GM19463 (cell line): ENCODE measurements at regions not wholly inside any gene's neighbourhood (a gene's known extent, or its start where the extent isn't known, plus 50 kb on each side); places are given as distances from the start of the nearest gene placed in this dataset.
"Not testable (repeated sequence)": the region's sequence is repeated elsewhere in the genome, so short reads cannot be mapped to it uniquely, and the experiment has no call there.

Experiments used
- ATAC-seq: cut with Tn5 transposase; IDR thresholded peaks from one replicate; pipeline ENCODE4 v1.9.1; 2021; ENCODE audit warnings: mild to moderate bottlenecking, moderate library complexity; ENCODE audit not compliant: unreplicated experiment

DNA sequence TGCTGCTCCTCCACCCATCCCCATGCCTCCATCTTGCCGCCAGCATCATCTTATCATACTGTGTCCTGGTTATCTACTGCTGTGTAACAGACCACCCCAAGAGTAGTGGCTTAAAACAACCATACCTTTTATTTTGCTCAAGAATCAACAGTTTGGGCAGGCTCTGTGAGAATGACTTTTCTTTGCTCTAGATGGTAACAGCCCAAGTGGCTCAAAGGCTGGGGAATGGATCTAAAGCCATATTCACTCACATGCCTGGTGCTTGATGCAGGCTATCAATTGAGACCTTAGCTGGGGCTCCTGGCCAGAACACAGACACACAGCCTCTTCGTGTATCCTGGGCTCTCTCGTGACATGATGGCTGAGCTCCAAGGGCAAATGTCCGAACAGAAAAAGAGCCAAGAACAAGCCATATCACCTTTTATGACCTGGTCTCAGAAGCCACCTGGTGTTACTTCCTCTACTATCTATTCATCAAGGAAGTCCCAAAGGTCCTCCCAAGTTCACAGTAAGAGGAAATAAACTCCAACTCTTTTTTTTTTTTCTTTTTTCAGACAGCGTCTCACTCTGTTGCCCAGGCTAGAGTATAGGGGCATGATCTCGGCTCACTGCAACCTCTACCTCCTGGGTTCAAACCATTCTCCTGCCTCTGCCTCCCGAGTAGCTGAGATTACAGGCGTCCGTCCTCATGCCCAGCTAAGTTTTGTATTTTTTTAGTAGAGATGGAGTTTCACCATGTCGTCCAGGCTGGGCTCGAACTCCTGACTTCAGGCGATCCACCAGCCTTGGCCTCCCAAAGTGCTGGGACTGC lies 159.3 kb upstream of the JARID2 start:
- no peak for ATAC-seq

DNA sequence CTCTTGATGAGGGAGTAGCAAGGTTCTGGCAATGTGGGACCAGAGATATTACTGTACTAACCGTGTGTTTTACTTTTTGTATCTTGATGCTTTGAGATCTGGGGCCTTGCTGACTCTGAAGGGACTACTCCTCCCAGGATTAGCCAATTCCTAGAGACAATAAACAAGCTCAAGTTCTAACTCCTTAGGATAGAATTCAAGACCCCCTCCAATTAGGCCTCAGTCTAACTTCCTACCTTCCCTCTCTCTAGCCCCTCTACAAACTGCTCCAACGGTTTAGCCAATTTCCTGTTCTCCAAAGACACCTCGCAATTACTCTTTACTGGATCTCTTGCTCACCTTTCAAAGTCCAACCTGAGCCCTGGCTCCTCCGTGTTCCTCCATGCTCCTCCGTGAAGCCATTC lies 158.7 kb upstream of the JARID2 start:
- no peak for ATAC-seq

DNA sequence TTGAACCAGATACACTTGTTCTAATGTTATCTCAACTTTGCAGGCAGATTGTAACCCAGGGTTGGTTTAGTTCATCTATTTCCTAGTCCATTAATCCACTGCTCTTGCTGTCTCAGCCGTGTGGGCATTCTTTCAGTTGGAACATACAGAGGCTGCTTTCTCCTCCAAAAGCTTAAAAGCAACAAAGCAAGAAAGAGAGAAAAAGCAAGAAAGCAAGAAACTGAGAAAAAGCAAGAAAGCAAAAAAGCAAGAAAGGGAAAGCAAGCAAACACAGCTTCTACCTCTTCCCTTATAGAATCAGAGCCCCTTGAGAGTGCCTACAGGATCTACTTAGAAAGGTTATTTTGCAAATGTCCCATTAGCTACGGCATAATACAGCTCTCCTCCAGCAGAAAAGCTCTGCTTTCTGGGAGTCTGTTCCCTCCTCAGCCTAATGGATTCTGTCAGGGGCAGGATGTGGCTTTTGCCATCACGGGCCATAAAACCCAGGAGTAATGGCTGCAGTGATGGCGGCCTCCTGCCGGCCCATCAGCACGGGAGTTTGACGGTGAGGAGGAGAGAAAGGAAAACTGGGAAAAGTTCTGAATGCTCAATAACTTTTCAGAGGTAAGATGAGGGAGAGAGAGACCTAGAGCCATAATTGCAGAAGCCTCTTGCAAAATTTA lies 156.8 kb upstream of the JARID2 start:
- ATAC-seq, result no peak

DNA sequence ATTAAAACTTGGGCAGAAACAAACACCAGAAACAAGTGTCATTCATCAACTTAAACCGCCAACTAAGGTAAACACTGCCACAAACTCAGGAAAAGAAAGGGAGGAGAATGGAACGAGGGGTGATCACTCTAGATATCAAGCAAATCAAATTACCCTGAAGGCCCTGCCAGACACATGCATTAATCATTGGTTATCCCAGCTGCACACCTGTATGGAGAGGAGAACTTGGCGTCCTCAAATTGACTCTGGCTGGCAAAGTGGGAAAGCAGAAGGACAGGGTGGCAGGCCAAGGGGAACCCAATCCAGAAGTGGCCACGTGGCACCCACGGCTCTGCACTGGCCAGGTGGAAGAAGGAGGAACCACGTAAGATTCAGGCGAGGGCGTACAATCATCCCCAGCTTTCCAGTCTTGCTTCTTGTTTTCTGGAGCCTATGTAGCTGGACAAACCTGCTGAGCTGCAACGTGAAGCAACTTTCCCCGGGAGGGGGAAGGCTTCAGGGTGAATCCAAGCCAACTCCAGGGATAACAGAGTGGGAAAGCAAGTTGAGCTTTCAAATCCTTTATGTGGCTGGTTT lies 156.2 kb upstream of the JARID2 start:
- ATAC-seq, result no peak

DNA sequence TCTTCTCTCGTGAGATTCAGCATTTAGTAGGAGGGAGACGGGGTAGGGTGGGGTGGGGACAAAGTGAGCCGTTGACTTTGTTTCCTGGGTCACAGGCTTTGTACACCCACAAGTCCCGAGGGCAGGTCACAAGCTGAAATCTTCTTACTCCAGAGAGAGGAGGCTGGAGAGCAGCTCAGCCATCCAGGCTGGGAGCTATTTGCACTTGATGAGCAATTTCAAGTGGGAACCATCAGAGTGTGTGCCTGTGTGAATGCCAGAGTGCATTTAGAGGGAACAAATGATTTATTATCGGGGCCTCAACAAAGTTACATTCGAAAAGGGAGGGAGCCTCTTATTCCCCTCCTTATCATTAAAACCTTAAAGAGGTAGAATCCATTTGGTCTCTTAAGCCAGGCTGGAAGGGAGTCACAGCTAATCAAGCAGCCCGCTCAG lies 155.7 kb upstream of the JARID2 start:
- no peak for ATAC-seq

DNA sequence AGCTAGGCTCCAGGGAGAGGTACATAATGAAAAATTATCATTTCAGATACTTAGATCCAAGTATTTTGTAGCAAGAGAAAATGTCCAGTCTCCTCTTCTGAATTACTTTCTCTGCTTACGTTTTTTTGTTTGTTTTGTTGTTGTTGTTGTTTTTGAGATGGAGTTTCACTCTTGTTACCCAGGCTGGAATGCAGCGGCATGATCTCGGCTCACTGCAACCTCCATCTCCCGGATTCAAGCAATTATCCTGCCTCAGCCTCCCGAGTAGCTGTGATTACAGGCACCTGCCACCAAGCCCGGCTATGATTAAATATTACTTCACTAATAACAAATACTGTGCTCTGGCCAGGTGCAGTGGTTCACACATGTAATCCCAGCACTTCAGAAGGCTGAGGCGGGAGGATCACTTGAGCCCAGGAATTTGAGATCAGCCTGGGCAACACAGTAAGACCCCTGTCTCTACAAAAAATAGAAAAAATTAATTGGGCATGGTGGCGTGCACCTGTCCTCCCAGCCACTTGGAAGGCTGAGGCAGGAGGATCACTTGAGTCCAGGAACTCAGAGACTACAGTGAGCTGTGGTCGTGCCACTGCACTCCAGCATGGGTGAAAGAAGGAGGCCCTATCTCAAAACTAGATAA lies 155.0 kb upstream of the JARID2 start:
- no peak for ATAC-seq

DNA sequence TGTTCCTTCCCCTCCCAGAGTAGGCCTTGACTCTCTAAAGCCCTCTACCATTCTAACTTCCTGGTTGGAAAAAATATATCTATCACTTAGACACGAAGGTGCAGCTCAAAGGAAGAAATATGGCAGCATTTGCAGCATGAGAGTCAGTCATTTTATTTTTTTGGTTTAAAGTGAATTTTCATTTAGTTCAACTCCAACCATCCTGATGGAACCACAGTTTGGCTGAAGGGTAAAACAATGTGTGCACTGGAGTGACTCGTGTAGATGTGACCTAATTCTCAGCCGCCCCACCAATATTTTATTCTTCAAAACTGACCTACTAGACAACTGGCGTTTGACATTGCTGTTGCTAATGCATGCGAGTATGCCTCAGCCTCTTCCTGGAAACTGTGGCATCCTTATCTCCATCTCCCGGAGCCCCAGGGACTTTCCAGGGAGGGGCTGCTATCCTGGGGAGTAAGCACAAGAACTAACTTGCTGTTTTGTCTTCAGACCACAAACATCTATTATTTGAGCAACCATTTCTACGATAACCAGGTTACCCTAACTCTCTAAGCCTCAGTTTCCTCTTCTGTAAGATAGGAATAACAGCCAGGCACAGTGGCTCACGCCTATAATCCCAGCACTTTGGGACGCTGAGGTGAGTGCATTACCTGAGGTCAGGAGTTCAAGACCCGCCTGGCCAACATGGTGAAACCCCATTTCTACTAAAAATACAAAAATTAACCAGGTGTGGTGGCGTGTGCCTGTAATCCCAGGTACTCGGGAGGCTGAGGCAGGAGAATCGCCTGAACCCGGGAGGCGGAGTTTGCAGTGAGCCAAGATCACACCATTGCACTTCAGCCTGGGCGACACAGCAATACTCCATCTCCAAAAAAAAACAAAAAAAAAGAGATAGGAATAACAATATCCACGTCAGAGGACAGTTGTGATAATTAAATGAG lies 148.7 kb upstream of the JARID2 start:
- no peak for ATAC-seq

DNA sequence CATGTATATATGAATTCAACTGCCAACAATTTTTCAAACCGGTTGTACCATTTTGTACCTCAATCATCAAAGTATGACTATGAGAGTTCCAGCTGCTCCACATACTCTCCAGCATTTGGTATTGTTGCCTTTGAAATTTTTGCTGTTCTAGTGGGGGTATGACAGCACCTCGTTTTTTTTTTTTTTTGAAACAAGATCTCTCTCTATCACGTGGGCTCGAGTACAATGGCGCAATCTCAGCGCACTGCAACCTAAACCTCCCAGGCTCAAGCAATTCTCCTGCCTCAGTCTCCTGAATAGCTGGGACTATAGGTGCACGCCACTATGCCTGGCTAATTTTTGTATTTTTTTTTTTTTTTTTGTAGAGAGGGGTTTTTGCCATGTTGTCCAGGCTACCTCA lies 144.7 kb upstream of the JARID2 start:
- no peak for ATAC-seq

DNA sequence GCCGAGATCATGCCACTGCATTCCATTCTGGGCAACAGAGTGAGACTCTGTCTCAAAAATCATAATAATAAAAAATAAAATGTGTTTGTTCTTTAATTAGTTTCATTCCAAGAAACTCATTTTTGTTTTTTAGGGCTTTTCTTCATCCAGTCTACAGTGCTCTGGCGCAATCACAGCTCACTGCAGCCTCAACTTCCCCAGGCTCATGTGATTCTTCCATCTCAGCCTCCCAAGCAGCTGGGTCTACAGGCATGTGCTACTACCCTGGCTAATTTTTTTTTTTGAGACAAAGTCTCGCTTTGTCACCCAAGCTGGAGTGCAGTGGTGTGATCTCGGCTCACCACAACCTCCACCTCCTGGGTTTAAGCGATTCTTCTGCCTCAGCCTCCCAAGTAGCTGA lies 143.6 kb upstream of the JARID2 start:
- no peak for ATAC-seq

DNA sequence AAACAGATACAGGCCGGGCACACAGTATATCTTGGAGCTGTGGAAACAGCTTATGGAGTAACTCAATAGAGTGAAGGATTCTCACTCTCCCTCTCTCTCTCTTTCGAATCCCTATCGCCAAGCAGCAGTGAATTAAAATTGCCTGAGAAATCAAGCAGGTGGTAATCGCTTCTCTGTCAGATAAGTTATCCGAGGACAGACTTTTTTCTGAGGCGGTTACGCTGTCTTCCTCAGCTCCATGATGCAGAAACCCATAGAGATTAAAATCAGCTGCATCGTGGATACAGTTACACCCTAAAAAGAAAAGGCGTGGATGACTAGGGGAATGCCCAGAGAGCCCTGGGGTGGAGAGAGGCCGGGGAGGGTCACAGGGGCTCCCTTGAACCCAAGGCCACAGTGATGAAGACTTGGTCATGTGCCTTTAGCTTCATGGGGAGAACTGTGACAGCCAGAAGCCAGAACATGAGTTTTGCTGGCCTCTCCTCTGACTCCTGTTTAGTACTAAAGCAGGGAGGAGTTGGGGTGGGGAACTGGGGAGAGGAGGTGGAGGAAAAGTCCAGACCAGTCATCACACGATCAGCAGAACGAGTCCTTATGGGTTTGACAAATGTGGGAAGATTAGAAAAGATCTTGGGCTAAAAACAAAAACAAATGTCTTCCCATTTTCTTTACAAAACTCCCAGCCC lies 138.8 kb upstream of the JARID2 start:
- no peak for ATAC-seq

DNA sequence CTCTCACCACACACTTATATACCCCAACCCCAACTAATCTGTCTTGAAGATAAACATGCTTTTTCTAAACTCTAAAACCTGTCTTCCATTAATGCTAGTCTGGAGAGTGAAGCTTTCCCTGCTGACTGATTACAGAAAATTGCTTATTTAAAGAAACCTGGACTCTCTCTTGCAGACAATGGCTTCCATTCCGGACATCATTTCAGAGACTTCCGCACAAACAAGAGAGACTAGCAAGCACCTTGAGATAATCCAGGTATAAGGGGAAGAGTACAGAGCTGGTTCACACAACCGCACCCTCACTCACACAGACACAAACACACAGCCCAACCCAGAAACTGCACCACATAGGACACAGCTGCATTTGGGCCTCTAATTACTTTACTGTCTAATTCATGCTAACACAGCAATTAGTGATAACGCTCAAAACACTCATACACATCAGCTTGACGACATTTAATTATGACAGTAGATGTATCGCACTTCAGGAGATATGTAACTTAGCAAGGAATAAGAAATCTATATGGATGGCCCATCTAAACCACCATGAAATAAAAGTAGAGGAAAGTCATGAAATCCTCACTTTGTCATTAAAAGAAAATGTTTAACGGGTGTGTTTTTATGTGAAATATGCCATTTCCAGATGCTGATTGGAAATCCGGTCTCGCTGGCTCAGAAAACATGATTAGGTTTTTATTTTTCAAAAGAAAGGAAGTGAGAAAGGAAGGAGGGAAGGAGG lies 138.1 kb upstream of the JARID2 start:
- no peak for ATAC-seq

DNA sequence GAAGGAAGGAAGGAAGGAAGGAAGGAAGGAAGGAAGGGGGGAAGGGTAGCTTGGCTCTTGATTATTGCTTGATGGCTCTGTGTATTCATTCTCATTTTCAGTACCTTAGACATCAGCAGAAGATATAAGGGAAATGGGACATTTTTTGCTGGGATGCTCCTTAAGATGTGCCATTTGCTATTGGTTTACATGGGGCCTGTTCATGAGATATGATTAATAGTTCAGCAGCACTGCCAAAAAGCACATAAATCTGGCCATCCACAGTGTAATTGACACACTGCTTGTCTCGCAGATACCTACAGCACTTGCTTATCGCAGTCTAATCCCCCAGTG lies 137.5 kb upstream of the JARID2 start:
- no peak for ATAC-seq

DNA sequence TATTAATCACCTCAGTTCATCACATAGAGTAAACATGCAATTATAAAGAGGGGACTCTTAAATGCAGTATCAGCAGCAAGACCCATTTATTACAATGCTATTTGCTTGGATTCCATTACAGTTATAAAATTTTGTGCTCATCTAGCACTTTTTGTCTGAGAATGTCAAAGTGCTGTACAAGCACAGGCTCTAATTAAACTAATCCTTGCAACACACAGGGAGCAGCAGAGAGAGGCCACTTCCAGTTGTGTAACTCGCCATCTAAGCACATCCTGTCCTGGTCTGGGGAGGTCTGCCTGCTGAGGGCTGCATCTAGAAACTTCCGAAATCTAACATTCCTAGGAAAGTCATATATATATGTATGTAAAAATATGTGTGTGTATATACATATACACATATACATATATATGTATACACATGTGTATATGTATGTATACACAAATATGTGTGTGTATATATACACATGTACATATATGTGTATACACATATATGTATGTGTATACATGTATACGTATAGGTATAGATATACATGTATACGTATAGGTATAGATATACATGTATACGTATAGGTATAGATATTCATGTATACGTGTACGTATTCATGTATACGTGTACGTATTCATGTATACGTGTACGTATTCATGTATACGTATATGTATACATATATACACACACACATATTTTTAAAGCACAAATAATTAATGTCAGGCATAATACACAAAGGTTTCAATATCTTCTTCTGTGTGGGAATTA lies 136.4 kb upstream of the JARID2 start:
- no peak for ATAC-seq

DNA sequence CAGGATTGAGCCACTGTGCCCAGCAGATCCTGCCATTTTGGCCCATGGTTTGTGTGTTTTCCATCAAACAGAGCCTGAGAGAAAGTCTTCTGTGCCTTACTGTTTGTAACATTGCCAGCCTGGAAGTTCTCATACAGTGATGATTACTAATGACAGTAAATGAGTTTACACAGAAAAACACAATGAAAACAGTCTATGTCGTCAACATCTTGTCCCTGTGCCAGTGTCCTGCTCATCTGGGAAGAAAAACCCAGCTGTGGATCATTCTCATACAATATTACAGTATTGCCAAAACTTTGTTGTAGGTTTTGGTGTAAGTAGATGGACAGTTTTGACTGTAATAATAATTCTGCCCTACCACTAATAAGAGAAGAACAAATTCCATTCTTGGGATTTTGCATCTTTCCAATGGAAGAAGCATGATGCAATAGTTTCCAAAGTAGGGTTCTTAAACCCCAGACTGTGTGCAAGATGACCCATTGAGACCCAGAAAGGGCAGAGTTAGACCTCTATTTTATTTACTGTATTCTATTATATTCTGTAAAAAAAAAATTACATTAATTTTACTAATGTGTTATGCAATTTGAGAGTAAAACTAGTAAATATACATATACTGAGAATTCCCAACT lies 135.0 kb upstream of the JARID2 start:
- ATAC-seq, result no peak

DNA sequence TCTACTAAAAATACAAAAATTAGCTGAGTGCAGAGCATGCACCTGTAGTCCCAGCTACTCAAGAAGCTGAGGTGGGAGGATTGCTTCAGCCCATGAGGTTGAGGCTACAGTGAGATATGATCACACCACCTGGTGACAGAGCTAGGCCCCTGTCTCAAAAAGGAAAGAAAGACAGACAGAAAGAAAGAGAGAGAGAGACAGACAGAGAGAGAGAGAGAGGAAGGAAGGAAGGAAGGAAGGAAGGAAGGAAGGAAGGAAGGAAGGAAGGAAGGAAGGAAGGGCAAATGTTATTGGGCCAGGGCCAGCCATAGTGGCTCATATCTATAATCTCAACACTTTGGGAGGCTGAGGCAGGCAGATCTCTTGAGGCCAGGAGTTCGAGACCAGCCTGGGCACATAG lies 134.3 kb upstream of the JARID2 start:
- not testable (repeated sequence) for ATAC-seq

DNA sequence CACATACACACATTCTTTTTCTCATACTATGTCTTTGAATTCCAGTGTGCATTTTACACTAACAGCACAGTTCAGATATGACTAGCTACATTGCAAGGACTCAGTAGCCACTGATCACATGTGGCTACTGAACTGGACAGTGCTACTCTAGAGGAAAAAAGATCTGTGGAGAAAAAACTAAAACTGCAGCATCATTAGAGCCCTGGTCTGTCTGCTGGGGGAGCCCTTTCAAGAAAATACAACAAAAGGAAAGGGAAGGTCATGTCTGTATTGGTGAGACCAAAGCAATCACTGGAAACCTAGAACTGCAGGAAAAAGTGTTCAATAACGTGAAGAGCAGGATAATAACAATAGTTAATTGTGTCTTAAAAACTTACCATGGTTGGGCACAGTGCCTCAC lies 132.3 kb upstream of the JARID2 start:
- ATAC-seq, result no peak

DNA sequence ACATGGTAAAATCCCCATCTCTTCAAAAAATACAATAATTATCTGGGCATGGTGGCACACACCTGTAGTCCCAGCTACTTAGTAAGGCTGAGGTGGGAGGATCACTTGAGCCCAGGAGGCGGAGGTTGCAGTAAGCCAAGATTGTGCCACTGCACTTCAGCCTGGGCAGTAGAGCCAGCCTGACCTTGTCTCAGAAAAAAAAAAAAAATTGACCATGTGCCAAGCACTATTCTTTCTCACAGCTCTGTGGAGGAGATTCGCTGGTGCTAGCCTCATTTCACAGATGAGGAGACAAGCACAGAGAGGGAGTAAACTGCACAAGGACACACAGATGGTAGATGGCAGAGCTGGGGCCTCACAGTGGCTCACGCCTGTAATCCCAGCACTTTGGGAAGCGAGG lies 131.8 kb upstream of the JARID2 start:
- no peak for ATAC-seq

DNA sequence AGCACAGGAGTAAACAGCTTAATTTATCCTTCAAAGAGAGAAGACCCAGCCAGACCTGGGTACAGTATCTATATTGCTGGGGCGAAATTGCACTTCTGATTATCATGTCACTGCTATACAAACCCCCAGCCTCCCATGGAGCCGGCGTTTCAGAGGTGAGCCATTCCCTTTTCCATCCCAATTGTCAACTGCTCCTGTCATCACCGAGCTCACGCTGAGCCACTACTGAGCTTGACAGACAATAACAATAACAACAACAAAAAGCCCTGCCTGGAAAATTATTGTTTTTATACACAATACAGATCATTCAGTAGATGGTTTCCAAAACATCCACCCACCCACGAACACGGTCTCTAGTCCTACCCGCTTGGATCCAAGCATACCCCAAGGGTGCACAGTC lies 129.0 kb upstream of the JARID2 start:
- no peak for ATAC-seq
